ENCODE measurements at regions not wholly inside any gene's neighbourhood (a gene's known extent, or its start where the extent isn't known, plus 50 kb on each side); places are given as distances from the start of the nearest gene placed in this dataset.

DNA sequence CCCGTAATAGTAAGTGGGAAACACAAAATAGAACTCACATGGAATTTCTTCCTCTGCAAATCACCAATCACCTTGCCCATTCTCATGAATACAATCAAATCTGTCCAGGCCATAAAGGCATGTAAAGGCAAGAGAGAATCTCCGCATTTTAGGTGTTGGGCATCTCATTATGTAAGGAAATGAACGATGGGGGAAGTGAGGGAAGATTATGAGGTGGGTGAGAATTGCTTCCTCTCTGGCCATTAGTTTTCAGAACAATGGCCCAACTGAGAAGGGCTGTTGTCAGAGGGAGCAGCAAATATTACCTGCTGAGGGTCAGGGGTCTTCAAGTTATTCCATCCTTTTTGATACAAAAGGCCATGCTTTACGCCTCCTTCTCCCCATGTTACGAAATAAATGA is 455.1 kb downstream of the ARHGEF28 start:
- no peak for TF ChIP-seq CREB1 (CRISPR knock-in tag; IDR thresholded peaks at IDR 0.05; ENCODE audit: low read depth)
- TF ChIP-seq STAT1 (IDR thresholded peaks at IDR 0.05; ENCODE audit: unreplicated experiment): no peak
- TF ChIP-seq EZH2phosphoT487 (IDR thresholded peaks at IDR 0.05; ENCODE audit: unreplicated experiment): no peak
- TF ChIP-seq, protein P1, sequence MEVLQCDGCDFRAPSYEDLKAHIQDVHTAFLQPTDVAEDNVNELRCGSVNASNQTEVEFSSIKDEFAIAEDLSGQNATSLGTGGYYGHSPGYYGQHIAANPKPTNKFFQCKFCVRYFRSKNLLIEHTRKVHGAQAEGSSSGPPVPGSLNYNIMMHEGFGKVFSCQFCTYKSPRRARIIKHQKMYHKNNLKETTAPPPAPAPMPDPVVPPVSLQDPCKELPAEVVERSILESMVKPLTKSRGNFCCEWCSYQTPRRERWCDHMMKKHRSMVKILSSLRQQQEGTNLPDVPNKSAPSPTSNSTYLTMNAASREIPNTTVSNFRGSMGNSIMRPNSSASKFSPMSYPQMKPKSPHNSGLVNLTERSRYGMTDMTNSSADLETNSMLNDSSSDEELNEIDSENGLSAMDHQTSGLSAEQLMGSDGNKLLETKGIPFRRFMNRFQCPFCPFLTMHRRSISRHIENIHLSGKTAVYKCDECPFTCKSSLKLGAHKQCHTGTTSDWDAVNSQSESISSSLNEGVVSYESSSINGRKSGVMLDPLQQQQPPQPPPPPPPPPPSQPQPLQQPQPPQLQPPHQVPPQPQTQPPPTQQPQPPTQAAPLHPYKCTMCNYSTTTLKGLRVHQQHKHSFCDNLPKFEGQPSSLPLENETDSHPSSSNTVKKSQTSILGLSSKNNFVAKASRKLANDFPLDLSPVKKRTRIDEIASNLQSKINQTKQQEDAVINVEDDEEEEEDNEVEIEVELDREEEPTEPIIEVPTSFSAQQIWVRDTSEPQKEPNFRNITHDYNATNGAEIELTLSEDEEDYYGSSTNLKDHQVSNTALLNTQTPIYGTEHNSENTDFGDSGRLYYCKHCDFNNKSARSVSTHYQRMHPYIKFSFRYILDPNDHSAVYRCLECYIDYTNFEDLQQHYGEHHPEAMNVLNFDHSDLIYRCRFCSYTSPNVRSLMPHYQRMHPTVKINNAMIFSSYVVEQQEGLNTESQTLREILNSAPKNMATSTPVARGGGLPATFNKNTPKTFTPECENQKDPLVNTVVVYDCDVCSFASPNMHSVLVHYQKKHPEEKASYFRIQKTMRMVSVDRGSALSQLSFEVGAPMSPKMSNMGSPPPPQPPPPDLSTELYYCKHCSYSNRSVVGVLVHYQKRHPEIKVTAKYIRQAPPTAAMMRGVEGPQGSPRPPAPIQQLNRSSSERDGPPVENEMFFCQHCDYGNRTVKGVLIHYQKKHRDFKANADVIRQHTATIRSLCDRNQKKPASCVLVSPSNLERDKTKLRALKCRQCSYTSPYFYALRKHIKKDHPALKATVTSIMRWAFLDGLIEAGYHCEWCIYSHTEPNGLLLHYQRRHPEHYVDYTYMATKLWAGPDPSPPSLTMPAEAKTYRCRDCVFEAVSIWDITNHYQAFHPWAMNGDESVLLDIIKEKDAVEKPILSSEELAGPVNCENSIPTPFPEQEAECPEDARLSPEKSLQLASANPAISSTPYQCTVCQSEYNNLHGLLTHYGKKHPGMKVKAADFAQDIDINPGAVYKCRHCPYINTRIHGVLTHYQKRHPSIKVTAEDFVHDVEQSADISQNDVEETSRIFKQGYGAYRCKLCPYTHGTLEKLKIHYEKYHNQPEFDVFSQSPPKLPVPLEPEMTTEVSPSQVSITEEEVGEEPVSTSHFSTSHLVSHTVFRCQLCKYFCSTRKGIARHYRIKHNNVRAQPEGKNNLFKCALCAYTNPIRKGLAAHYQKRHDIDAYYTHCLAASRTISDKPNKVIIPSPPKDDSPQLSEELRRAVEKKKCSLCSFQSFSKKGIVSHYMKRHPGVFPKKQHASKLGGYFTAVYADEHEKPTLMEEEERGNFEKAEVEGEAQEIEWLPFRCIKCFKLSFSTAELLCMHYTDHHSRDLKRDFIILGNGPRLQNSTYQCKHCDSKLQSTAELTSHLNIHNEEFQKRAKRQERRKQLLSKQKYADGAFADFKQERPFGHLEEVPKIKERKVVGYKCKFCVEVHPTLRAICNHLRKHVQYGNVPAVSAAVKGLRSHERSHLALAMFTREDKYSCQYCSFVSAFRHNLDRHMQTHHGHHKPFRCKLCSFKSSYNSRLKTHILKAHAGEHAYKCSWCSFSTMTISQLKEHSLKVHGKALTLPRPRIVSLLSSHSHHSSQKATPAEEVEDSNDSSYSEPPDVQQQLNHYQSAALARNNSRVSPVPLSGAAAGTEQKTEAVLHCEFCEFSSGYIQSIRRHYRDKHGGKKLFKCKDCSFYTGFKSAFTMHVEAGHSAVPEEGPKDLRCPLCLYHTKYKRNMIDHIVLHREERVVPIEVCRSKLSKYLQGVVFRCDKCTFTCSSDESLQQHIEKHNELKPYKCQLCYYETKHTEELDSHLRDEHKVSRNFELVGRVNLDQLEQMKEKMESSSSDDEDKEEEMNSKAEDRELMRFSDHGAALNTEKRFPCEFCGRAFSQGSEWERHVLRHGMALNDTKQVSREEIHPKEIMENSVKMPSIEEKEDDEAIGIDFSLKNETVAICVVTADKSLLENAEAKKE (CRISPR knock-in tag; IDR thresholded peaks at IDR 0.05): no peak
- H3K36me3 Mint-ChIP-seq (ENCODE audit: low read depth): no peaks in the 10 kb centered on the region
- Histone ChIP-seq H3K79me2 (replicated peaks; ENCODE audit: insufficient read depth) (no peaks in the 10 kb centered on the region), H4K20me1 (replicated peaks; ENCODE audit: insufficient read depth) (no peaks in the 10 kb centered on the region), H3F3A (replicated peaks; ENCODE audit: low read depth) (no peaks in the 10 kb centered on the region), H3K36me3 (ENCODE audit: insufficient read depth) (no peaks in the 10 kb centered on the region), H3K27me3 (ENCODE audit: insufficient read depth) (no peaks in the 10 kb centered on the region), H3K27ac (ENCODE audit: low read depth) (no peak overlapping the region), H2AFZ (no peak overlapping the region), H3K4me3 (no peak overlapping the region), H3K9me2 (ENCODE audit: insufficient read depth) (0 out of 2 replicates have a peak, but pooled peaks cover 7% of the 10 kb centered on the region), H3K4me2 (no peak overlapping the region), H3K4me1 (ENCODE audit: insufficient read depth) (no peaks in the 10 kb centered on the region)
- no peaks in the 10 kb centered on the region for H3K9me3 Mint-ChIP-seq
- H3K27ac Mint-ChIP-seq: no peak overlapping the region; the same call in 1 of the 2 replicates
- ATAC-seq: no peak
- DNase-seq (ENCODE audit: low spot score): no peak
- no peaks in the 10 kb centered on the region for H3K27me3 Mint-ChIP-seq (ENCODE audit: insufficient read depth, low read depth, poor library complexity)
- peaks cover 17% of the 10 kb centered on the region; the same call in 2 of the 3 replicates for H3K4me1 Mint-ChIP-seq
- H3K4me3 Mint-ChIP-seq: no peak overlapping the region

DNA sequence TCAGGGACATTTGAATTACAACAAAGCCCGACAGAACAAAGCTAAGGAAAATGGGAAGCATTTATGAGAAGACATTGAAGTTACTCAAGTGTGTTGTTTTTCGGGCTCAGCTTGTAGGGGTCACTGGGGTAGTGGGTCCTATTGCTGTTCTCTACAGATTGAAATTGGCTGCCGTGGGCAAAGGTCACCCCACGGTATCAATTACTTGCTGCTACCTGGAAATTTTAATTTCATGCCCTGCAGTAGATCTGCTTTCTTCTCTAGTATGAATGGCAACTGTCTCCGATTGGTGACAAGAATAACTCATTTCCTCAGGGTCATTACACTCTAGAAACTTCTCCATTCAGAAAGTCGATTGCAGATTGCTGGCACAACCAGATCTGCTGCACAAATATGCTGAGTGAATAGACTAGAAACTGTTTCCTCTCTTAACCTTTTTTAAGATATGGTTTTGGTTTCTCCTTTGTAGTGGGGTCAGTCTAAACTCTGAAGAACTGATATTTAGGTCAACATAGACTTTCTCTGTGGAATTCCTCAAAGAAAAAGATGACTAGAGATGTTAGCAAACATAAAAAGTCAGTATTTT is 454.1 kb downstream of the ARHGEF28 start:
- no peaks in the 10 kb centered on the region for H3K36me3 Mint-ChIP-seq (ENCODE audit: low read depth)
- H3K79me2 ChIP-seq (replicated peaks; ENCODE audit: insufficient read depth): no peaks in the 10 kb centered on the region
- H3K9me3 Mint-ChIP-seq: no peaks in the 10 kb centered on the region
- no peaks in the 10 kb centered on the region for H3F3A ChIP-seq (replicated peaks; ENCODE audit: low read depth)
- no peak overlapping the region for H3K27ac ChIP-seq (ENCODE audit: low read depth)
- no peak overlapping the region for H3K4me3 ChIP-seq
- no peak for ATAC-seq
- no peaks in the 10 kb centered on the region for H3K27me3 ChIP-seq (ENCODE audit: insufficient read depth)
- no peaks in the 10 kb centered on the region for H4K20me1 ChIP-seq (replicated peaks; ENCODE audit: insufficient read depth)
- no peaks in the 10 kb centered on the region for H3K27me3 Mint-ChIP-seq (ENCODE audit: insufficient read depth, low read depth, poor library complexity)
- H2AFZ ChIP-seq: peak overlapping the region; percentile 72; the same call in 1 of the 2 replicates
- H3K4me1 ChIP-seq (ENCODE audit: insufficient read depth): no peaks in the 10 kb centered on the region
- H3K27ac Mint-ChIP-seq: no peak overlapping the region
- peaks cover 22% of the 10 kb centered on the region; the same call in 2 of the 3 replicates for H3K4me1 Mint-ChIP-seq
- no peak for DNase-seq (ENCODE audit: low spot score)
- TF ChIP-seq, protein P1 (CRISPR knock-in tag; IDR thresholded peaks at IDR 0.05): no peak
- 0 out of 2 replicates have a peak, but pooled peaks cover 7% of the 10 kb centered on the region for H3K9me2 ChIP-seq (ENCODE audit: insufficient read depth)
- no peak overlapping the region for H3K4me2 ChIP-seq
- H3K4me3 Mint-ChIP-seq: no peak overlapping the region
- H3K36me3 ChIP-seq (ENCODE audit: insufficient read depth): no peaks in the 10 kb centered on the region

All from GM23338 (cell line).